Progenitor cell of endocrine pancreas (in vitro differentiated cells): ENCODE measurements at regions not wholly inside any gene's neighbourhood (a gene's known extent, or its start where the extent isn't known, plus 50 kb on each side); places are given as distances from the start of the nearest gene placed in this dataset.

Experiments used
- DNase-seq: peaks from one replicate; pipeline ENCODE4 v3.0.0; 2021; ENCODE audit warnings: low spot score; ENCODE audit not compliant: unreplicated experiment
- H3K27ac Mint-ChIP-seq: 2 replicates; pipeline ENCODE4 v1.8.0; 2021; ENCODE audit warnings: mild to moderate bottlenecking, moderate library complexity, mixed read lengths
- H3K27me3 Mint-ChIP-seq: 2 replicates; pipeline ENCODE4 v1.8.0; 2021; ENCODE audit warnings: mixed read lengths
- H3K36me3 Mint-ChIP-seq: 2 replicates; pipeline ENCODE4 v1.8.0; 2022; ENCODE audit warnings: mixed read lengths; ENCODE audit not compliant: insufficient read depth
- H3K4me1 Mint-ChIP-seq: 2 replicates; pipeline ENCODE4 v1.8.0; 2021; ENCODE audit warnings: low read depth, mixed read lengths
- H3K4me3 Mint-ChIP-seq: 2 replicates; pipeline ENCODE4 v1.8.0; 2021; ENCODE audit warnings: low read depth, mild to moderate bottlenecking, moderate library complexity, mixed read lengths
- H3K9me3 Mint-ChIP-seq: 2 replicates; pipeline ENCODE4 v1.8.0; 2021; ENCODE audit warnings: low read depth, mixed read lengths
- TF ChIP-seq, protein P1 (sequence below): fragments of 200-600 bp; sonication (generic); IDR thresholded peaks from one replicate; pipeline ENCODE4 v1.5.0; 2021; ENCODE audit warnings: antibody characterized with exemption, mild to moderate bottlenecking; ENCODE audit not compliant: unreplicated experiment

DNA sequence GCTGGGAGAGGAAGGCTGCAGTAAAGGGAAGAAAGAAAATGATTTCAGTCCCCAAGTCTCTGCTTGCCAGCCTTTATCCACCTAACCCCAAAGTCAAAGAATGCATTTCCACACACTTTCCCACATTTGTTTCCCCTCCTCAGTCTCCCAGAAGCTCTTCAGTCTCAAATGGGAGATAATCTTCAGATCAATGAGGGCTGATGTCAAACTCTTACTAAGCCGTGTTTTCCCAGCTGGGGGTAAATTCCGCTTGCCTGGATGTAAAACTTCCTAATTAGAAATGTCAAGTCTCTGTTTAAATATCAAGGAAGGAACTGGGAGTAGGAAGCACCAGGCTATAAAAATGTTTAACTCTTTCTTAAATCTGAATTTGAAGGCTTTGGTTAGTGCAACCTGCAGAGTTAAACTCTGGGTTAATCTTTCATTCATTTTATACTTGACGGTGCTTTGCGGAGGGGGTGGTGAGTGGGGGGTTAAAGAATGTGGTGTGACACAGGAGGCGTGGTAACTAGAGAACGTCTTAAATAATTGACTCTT, 601.4 kb upstream of the ACTRT1 start:
- TF ChIP-seq, protein P1, sequence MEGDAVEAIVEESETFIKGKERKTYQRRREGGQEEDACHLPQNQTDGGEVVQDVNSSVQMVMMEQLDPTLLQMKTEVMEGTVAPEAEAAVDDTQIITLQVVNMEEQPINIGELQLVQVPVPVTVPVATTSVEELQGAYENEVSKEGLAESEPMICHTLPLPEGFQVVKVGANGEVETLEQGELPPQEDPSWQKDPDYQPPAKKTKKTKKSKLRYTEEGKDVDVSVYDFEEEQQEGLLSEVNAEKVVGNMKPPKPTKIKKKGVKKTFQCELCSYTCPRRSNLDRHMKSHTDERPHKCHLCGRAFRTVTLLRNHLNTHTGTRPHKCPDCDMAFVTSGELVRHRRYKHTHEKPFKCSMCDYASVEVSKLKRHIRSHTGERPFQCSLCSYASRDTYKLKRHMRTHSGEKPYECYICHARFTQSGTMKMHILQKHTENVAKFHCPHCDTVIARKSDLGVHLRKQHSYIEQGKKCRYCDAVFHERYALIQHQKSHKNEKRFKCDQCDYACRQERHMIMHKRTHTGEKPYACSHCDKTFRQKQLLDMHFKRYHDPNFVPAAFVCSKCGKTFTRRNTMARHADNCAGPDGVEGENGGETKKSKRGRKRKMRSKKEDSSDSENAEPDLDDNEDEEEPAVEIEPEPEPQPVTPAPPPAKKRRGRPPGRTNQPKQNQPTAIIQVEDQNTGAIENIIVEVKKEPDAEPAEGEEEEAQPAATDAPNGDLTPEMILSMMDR = no peak
- H3K27ac Mint-ChIP-seq = peak overlapping the region; percentile 14
- H3K4me3 Mint-ChIP-seq = no peak overlapping the region
- no peaks in the 10 kb centered on the region for H3K27me3 Mint-ChIP-seq
- peaks cover 12% of the 10 kb centered on the region for H3K9me3 Mint-ChIP-seq
- H3K36me3 Mint-ChIP-seq = peaks cover 1% of the 10 kb centered on the region
- peaks cover 13% of the 10 kb centered on the region for H3K4me1 Mint-ChIP-seq
- DNase-seq = no peak

DNA sequence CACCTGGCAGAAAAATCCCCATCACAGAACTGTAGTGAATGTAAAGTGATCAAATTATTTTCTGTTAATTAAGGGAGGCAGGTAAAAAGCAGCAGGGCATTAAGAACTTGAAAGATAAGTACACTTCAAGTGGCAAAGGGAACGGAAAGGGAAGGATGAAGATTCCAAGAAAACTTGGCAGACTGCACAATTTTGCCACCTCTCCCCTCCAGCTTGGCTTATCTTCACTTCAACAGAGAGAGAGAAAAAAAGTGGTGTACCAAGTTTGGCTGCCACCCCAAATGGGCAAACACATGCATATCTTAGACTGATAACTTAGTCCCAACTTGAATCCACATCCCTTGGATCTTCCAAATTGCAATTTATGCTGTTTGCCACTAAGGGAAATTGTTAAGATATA, 598.1 kb upstream of the ACTRT1 start:
- DNase-seq = no peak
- H3K4me3 Mint-ChIP-seq = no peak overlapping the region
- H3K4me1 Mint-ChIP-seq = peaks cover 13% of the 10 kb centered on the region
- H3K9me3 Mint-ChIP-seq = peaks cover 14% of the 10 kb centered on the region
- no peaks in the 10 kb centered on the region for H3K27me3 Mint-ChIP-seq
- TF ChIP-seq, protein P1 = no peak
- no peaks in the 10 kb centered on the region for H3K36me3 Mint-ChIP-seq
- H3K27ac Mint-ChIP-seq = no peak overlapping the region

DNA sequence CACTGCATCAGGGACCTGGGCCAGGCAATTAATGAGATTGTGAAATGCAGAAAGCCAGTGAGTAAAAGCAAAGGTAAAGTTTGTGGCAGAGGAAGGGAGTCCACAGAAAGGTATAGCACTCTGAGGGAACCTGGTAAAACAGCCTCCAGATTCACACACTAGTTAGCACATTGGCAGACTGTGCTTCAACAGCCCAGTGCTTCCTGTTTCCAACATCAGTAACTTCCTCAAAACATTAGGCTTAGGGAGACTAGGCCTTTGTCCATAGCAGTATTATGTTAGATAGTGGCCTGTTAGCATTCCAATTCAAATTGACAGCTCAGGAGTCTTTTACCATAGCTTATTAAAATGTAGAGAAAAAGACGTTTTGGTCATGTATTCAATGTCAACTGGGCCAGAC, 582.6 kb upstream of the ACTRT1 start:
- H3K36me3 Mint-ChIP-seq = no peaks in the 10 kb centered on the region
- H3K4me3 Mint-ChIP-seq = no peak overlapping the region
- H3K9me3 Mint-ChIP-seq = peaks cover 20% of the 10 kb centered on the region
- H3K4me1 Mint-ChIP-seq = no peaks in the 10 kb centered on the region
- H3K27ac Mint-ChIP-seq = no peak overlapping the region
- no peak for DNase-seq
- no peaks in the 10 kb centered on the region for H3K27me3 Mint-ChIP-seq
- TF ChIP-seq, protein P1 = no peak

DNA sequence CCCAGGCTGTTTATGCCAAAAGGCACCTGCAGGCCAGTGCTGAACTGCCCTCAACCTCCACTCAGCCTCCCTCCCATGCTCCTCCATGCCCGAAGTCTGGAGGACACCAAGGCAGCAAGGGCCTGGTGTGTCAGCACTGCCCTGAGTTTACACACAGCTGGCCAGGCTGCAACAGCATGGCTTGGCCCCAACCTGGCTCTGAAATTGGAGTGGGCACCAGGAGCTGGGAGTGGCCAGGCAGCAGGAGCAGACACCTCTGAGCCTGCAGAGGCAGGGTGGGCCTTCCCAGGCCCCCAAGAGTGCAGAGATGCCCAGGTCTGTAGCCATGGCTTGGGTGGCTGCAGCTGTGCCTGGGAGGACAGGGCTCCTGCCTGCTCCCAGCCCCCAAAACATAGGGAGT, 571.2 kb upstream of the ACTRT1 start:
- no peak for DNase-seq
- TF ChIP-seq, protein P1 = no peak
- Mint-ChIP-seq H3K4me3 (no peak overlapping the region), H3K27ac (no peak overlapping the region), H3K4me1 (peaks cover 2% of the 10 kb centered on the region), H3K27me3 (no peaks in the 10 kb centered on the region), H3K36me3 (no peaks in the 10 kb centered on the region), H3K9me3 (peaks cover 20% of the 10 kb centered on the region)

DNA sequence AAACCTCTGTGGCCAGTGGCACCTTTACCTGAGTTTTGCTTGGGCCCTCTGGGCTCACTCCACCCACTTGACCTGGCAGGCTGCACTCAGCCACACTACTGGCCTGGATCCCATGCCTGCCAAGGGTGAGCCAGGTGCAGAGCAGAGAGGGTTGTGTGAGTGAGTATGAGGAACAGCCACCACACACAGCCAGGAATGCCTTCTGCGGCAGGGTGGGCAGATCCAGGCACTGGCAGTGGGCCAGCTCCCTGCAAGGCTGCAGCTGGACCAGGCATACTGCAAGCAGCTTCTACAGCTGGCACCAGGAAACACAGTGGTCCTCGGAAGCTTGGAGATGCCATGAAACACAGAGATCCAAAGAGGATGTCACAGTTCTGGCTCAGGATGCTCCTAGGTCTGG, 570.1 kb upstream of the ACTRT1 start:
- peaks cover 2% of the 10 kb centered on the region for H3K4me1 Mint-ChIP-seq
- TF ChIP-seq, protein P1 = no peak
- H3K36me3 Mint-ChIP-seq = no peaks in the 10 kb centered on the region
- H3K9me3 Mint-ChIP-seq = peaks cover 25% of the 10 kb centered on the region
- H3K4me3 Mint-ChIP-seq = no peak overlapping the region
- H3K27me3 Mint-ChIP-seq = no peaks in the 10 kb centered on the region
- H3K27ac Mint-ChIP-seq = no peak overlapping the region
- DNase-seq = no peak
